ACC112 (cell line): ENCODE measurements at regions not wholly inside any gene's neighbourhood (a gene's known extent, or its start where the extent isn't known, plus 50 kb on each side); places are given as distances from the start of the nearest gene placed in this dataset.
"Not testable (repeated sequence)": the region's sequence is repeated elsewhere in the genome, so short reads cannot be mapped to it uniquely, and the experiment has no call there.

ENCODE experiments used
- H2AFZ ChIP-seq: fragments of 200-600 bp; sonication (generic); one replicate; pipeline ENCODE4 v1.6.0; 2017; ENCODE audit warnings: antibody characterized with exemption, low read length; ENCODE audit not compliant: unreplicated experiment
- H3K27ac ChIP-seq: fragments of 200-600 bp; sonication (generic); 2 replicates; pipeline ENCODE4 v1.5.1; 2014; ENCODE audit warnings: low read depth, mild to moderate bottlenecking, antibody characterized with exemption, low read length, moderate library complexity
- H3K27me3 ChIP-seq: fragments of 200-600 bp; sonication (generic); 2 replicates; pipeline ENCODE4 v1.6.1; 2014; ENCODE audit warnings: mild to moderate bottlenecking, antibody characterized with exemption, low read length, moderate library complexity, mixed read lengths; ENCODE audit not compliant: insufficient read depth
- H3K36me3 ChIP-seq: fragments of 200-600 bp; sonication (generic); 2 replicates; pipeline ENCODE4 v1.6.1; 2016; ENCODE audit warnings: mild to moderate bottlenecking, antibody characterized with exemption, low read length, moderate library complexity, mixed read lengths; ENCODE audit not compliant: insufficient read depth
- H3K4me1 ChIP-seq: fragments of 200-600 bp; sonication (generic); one replicate; pipeline ENCODE4 v1.6.1; 2016; ENCODE audit warnings: low read length, mixed read lengths; ENCODE audit not compliant: insufficient read depth, unreplicated experiment, control insufficient read depth
- H3K4me3 ChIP-seq: fragments of 200-600 bp; sonication (generic); 2 replicates; pipeline ENCODE4 v1.5.1; 2014; ENCODE audit warnings: mild to moderate bottlenecking, low read depth, low read length
- H3K79me2 ChIP-seq: fragments of 200-600 bp; sonication (generic); one replicate; pipeline ENCODE4 v1.6.0; 2016; ENCODE audit warnings: low read length; ENCODE audit not compliant: control insufficient read depth, unreplicated experiment, insufficient read depth

GRCh38 chr21:38631676-38632075 lies 133.4 kb upstream of the ERG start:
- no peaks in the 10 kb centered on the region for H3K79me2 ChIP-seq
- 0 out of 2 replicates have a peak overlapping the region, but pooled peaks have one; percentile 47 for H3K4me3 ChIP-seq
- H3K27me3 ChIP-seq = peaks cover 68% of the 10 kb centered on the region
- H2AFZ ChIP-seq = no peak overlapping the region
- H3K36me3 ChIP-seq = no peaks in the 10 kb centered on the region
- peaks cover 8% of the 10 kb centered on the region for H3K4me1 ChIP-seq
- H3K27ac ChIP-seq = no peak overlapping the region

- H3K27ac ChIP-seq = no peak overlapping the region
- peaks cover 46% of the 10 kb centered on the region for H3K27me3 ChIP-seq
- no peaks in the 10 kb centered on the region for H3K36me3 ChIP-seq
- no peak overlapping the region for H2AFZ ChIP-seq
- H3K4me1 ChIP-seq = no peaks in the 10 kb centered on the region
- H3K4me3 ChIP-seq = no peak overlapping the region
- no peaks in the 10 kb centered on the region for H3K79me2 ChIP-seq
Measured at GRCh38 chr21:38637161-38637560, 138.9 kb upstream of the ERG start.

GRCh38 chr21:38639571-38640354 lies 141.5 kb upstream of the ERG start:
- H3K4me1 ChIP-seq = no peaks in the 10 kb centered on the region
- H3K27me3 ChIP-seq = peaks cover 56% of the 10 kb centered on the region
- H2AFZ ChIP-seq = peak overlapping the region; percentile 94
- H3K79me2 ChIP-seq = no peaks in the 10 kb centered on the region
- H3K4me3 ChIP-seq = peak overlapping the region; percentile 66
- no peak overlapping the region for H3K27ac ChIP-seq
- no peaks in the 10 kb centered on the region for H3K36me3 ChIP-seq

- H3K36me3 ChIP-seq, H3K27ac ChIP-seq, H3K79me2 ChIP-seq, H3K4me1 ChIP-seq, H2AFZ ChIP-seq, H3K4me3 ChIP-seq: not testable (repeated sequence)
- peaks cover 50% of the 10 kb centered on the region for H3K27me3 ChIP-seq
Measured at GRCh38 chr21:38640355-38640742, 142.1 kb upstream of the ERG start.

- Histone ChIP-seq H3K79me2 (no peaks in the 10 kb centered on the region), H3K4me1 (peaks cover 14% of the 10 kb centered on the region), H2AFZ (no peak overlapping the region), H3K27ac (no peak overlapping the region), H3K27me3 (peaks cover 50% of the 10 kb centered on the region), H3K36me3 (no peaks in the 10 kb centered on the region), H3K4me3 (no peak overlapping the region)
Measured at GRCh38 chr21:38643404-38644023, 145.2 kb upstream of the ERG start.

GRCh38 chr21:38645282-38645681 lies 147.0 kb upstream of the ERG start:
- Histone ChIP-seq H3K4me3 (no peak overlapping the region), H3K27me3 (peaks cover 67% of the 10 kb centered on the region), H3K4me1 (peaks cover 14% of the 10 kb centered on the region), H3K79me2 (no peaks in the 10 kb centered on the region), H3K27ac (no peak overlapping the region), H3K36me3 (no peaks in the 10 kb centered on the region), H2AFZ (no peak overlapping the region)

GRCh38 chr21:38646213-38646837 lies 148.0 kb upstream of the ERG start:
- H3K4me3 ChIP-seq = no peak overlapping the region
- no peak overlapping the region for H3K27ac ChIP-seq
- no peaks in the 10 kb centered on the region for H3K36me3 ChIP-seq
- peaks cover 73% of the 10 kb centered on the region for H3K27me3 ChIP-seq
- H3K4me1 ChIP-seq = peaks cover 14% of the 10 kb centered on the region
- H3K79me2 ChIP-seq = no peaks in the 10 kb centered on the region
- H2AFZ ChIP-seq = no peak overlapping the region

GRCh38 chr21:38649120-38649519 lies 150.8 kb upstream of the ERG start:
- peaks cover 14% of the 10 kb centered on the region for H3K4me1 ChIP-seq
- no peak overlapping the region for H3K27ac ChIP-seq
- no peak overlapping the region for H2AFZ ChIP-seq
- H3K4me3 ChIP-seq = no peak overlapping the region
- no peaks in the 10 kb centered on the region for H3K79me2 ChIP-seq
- no peaks in the 10 kb centered on the region for H3K36me3 ChIP-seq
- peaks cover 72% of the 10 kb centered on the region for H3K27me3 ChIP-seq

- no peaks in the 10 kb centered on the region for H3K36me3 ChIP-seq
Measured at GRCh38 chr21:38651570-38651969, 153.3 kb upstream of the ERG start.

GRCh38 chr21:38652396-38652795 lies 153.3 kb upstream of the ETS2 start:
- no peaks in the 10 kb centered on the region for H3K79me2 ChIP-seq
- H2AFZ ChIP-seq = no peak overlapping the region
- peaks cover 93% of the 10 kb centered on the region for H3K27me3 ChIP-seq
- H3K27ac ChIP-seq = no peak overlapping the region
- no peaks in the 10 kb centered on the region for H3K4me1 ChIP-seq
- H3K36me3 ChIP-seq = no peaks in the 10 kb centered on the region
- no peak overlapping the region for H3K4me3 ChIP-seq

More at GRCh38 chr21:38651570-38651969, 153.3 kb upstream of the ERG start:
- H3K4me3 ChIP-seq = no peak overlapping the region
- peaks cover 90% of the 10 kb centered on the region for H3K27me3 ChIP-seq
- H2AFZ ChIP-seq = no peak overlapping the region
- H3K79me2 ChIP-seq = no peaks in the 10 kb centered on the region
- H3K4me1 ChIP-seq = peaks cover 2% of the 10 kb centered on the region
- H3K27ac ChIP-seq = no peak overlapping the region
